K562 (cell line): ENCODE measurements at regions not wholly inside any gene's neighbourhood (a gene's known extent, or its start where the extent isn't known, plus 50 kb on each side); places are given as distances from the start of the nearest gene placed in this dataset.
A peak's percentile ranks its signal among the peaks of the same experiment; 100 is the strongest.
"Not testable (repeated sequence)": the region's sequence is repeated elsewhere in the genome, so short reads cannot be mapped to it uniquely, and the experiment has no call there.

Experiments
- ATAC-seq: fragments of 200-7000 bp; cut with Tn5 transposase; 3 replicates; pipeline ENCODE4 v1.9.1; 2020; ENCODE audit warnings: moderate library complexity
- BruUV-seq: library from RNA; stranded (reverse); fragments of 400-500 nt; replicated peaks from 2 replicates; lab custom pipeline; 2021; lab: Mats Ljungman, UMichigan
- CTCF ChIA-PET: fragments of 300-600 bp; formaldehyde crosslinking; extraction: SDS; loops from one replicate; lab custom pipeline; 2021; ENCODE audit warnings: low intra/inter-chr PET ratio; lab: Yijun Ruan, JAX
- POLR2A ChIA-PET: fragments of 300-600, 350-650 bp; sonication (Branson Sonifier 250); formaldehyde crosslinking; extraction: SDS; loops from one replicate; lab custom pipeline; 2021; ENCODE audit warnings: antibody characterized with exemption, inconsistent platforms; lab: Yijun Ruan, JAX
- DNase-seq, 4 experiments: peaks; one replicate each; pipeline versions ENCODE4 v3.0.0 to v3.0.0-alpha.2; 2011 to 2018; ENCODE audit warnings: low spot score in 3 of 4, mixed read lengths in 3 of 4; ENCODE audit errors: extremely low read depth in 1 of 4
- FAIRE-seq: peaks from 2 replicates; lab custom pipeline; 2011; peaks lifted over from hg19 to GRCh38; lab: Jason Lieb, UNC
- H2AFZ ChIP-seq: 2 replicates; pipeline ENCODE4 v1.6.0; 2011; ENCODE audit warnings: low read depth, low read length, control low read depth, inconsistent platforms
- H3K27ac ChIP-seq: fragments of 200-600 bp; 3 replicates; pipeline ENCODE4 v1.8.0; 2011; ENCODE audit warnings: low read depth, mild to moderate bottlenecking, control low read depth, inconsistent platforms, low read length, moderate library complexity, mixed read lengths; ENCODE audit errors: extremely low read depth
- H3K27me3 ChIP-seq, 2 experiments: fragments of 300-600 bp in 1 of 2; 2 replicates in 1 of 2; 3 replicates in 1 of 2; pipeline versions ENCODE4 v1.6.0 to v1.8.0; 2011; ENCODE audit warnings: inconsistent platforms in 2 of 2, low read length in 2 of 2, mild to moderate bottlenecking in 1 of 2, mixed read lengths in 1 of 2, moderate library complexity in 1 of 2; ENCODE audit not compliant: control insufficient read depth in 2 of 2, insufficient read depth in 2 of 2
- H3K36me3 ChIP-seq: fragments of 300-600 bp; 3 replicates; pipeline ENCODE4 v1.8.0; 2011; ENCODE audit warnings: mild to moderate bottlenecking, low read length, inconsistent platforms; ENCODE audit not compliant: control insufficient read depth, insufficient read depth
- H3K4me1 ChIP-seq, 2 experiments: fragments of 200-600 bp in 1 of 2; replicated peaks in 1 of 2; 2 replicates in 1 of 2; 3 replicates in 1 of 2; pipeline versions ENCODE4 v1.5.1 to v1.8.0; 2011; ENCODE audit warnings: inconsistent platforms in 2 of 2, low read length in 2 of 2, mild to moderate bottlenecking in 1 of 2, mixed read lengths in 1 of 2, moderate library complexity in 1 of 2; ENCODE audit not compliant: control insufficient read depth in 2 of 2, insufficient read depth in 2 of 2
- H3K4me2 ChIP-seq: 2 replicates; pipeline ENCODE4 v1.6.1; 2011; ENCODE audit warnings: low read length, control low read depth, inconsistent platforms, mixed read lengths; ENCODE audit not compliant: insufficient read depth
- H3K4me3 ChIP-seq: fragments of 200-600 bp; sonication (generic), shearing (Covaris generic); 2 replicates; pipeline ENCODE4 v1.5.1; 2016; ENCODE audit warnings: control low read depth, inconsistent platforms
- H3K79me2 ChIP-seq: fragments of 200-600 bp; 3 replicates; pipeline ENCODE4 v1.8.0; 2011; ENCODE audit warnings: low read length, inconsistent platforms; ENCODE audit not compliant: control insufficient read depth, insufficient read depth
- H3K9ac ChIP-seq, 2 experiments: 2 replicates each; pipeline versions ENCODE4 v1.6.0 to v1.6.1; 2011; ENCODE audit warnings: low read depth in 2 of 2, low read length in 2 of 2, control low read depth in 1 of 2, inconsistent platforms in 1 of 2, mild to moderate bottlenecking in 1 of 2, mixed read lengths in 1 of 2; ENCODE audit not compliant: insufficient read depth in 1 of 2
- H3K9me1 ChIP-seq: one replicate; pipeline ENCODE4 v1.6.0; 2011; ENCODE audit warnings: inconsistent platforms, mild to moderate bottlenecking, low read length, moderate library complexity; ENCODE audit not compliant: control insufficient read depth, insufficient read depth
- H3K9me3 ChIP-seq: replicated peaks from 2 replicates; pipeline ENCODE4 v1.5.1; 2011; ENCODE audit warnings: low read depth, low read length, inconsistent platforms; ENCODE audit not compliant: control insufficient read depth, insufficient read depth
- H4K20me1 ChIP-seq: replicated peaks from 2 replicates; pipeline ENCODE4 v1.6.1; 2011; ENCODE audit warnings: low read length, inconsistent platforms, mixed read lengths; ENCODE audit not compliant: control insufficient read depth, insufficient read depth
- ZNF41 ChIP-seq: fragments of 250-450 bp; sonication (Bioruptor Pico); conservative IDR thresholded peaks from 2 replicates; pipeline ENCODE4 v1.4.0; 2020; ENCODE audit warnings: mild to moderate bottlenecking
- WGBS: fragments of 100-300 bp; shearing (Covaris generic); methylation state at CpG from one replicate; pipeline ENCODE4 v1.1.6; 2016; ENCODE audit warnings: low coverage, mixed read lengths; ENCODE audit not compliant: insufficient coverage; ENCODE audit errors: missing lambda C conversion rate; 5-methylcytosine and 5-hydroxymethylcytosine counted together
- in situ Hi-C: fragments of 300-500 bp; cut with MboI; formaldehyde crosslinking; loops from 4 replicates; pipeline ENCODE4 v1.15.0; 2018; ENCODE audit warnings: inconsistent platforms, mixed read lengths
- intact Hi-C: fragments of 100-400 bp; cut with micrococcal nuclease; formaldehyde crosslinking; loops from 2 replicates; pipeline ENCODE4 v1.14.2; 2022
- TF ChIP-seq, protein P1 (sequence below), 2 experiments: fragments of 450-650 bp in 1 of 2; sonication (generic) in 1 of 2; formaldehyde crosslinking in 1 of 2; IDR thresholded peaks in 1 of 2; conservative IDR thresholded peaks in 1 of 2; 2 replicates each; pipeline versions ENCODE4 v1.6.1 to v1.8.1; 2016 to 2023; ENCODE audit warnings: mild to moderate bottlenecking in 2 of 2, moderate library complexity in 2 of 2, inconsistent platforms in 1 of 2, missing genetic modification reagents in 1 of 2

DNA sequence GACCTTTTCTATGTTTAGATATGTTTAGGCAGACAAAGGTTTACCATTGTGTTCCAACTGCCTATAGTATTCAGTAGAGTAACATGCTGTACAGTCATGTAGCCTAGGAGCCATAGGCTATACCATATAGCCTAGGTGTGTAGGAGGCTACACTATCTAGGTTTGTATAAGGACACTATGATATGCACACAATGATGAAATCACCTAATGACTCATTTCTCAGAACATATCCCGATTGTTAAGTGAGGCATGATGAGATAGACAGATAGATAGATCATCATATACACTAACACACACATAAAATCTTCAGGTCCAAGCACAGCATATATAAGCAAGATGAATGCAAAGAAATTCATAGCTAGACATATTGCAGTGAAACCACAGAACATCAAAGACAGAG is 177.4 kb downstream of the NPIPA8 start:
- in situ Hi-C loops, intact Hi-C loops, H3K4me2 ChIP-seq, POLR2A ChIA-PET, H3K27me3 ChIP-seq, ATAC-seq, CTCF ChIA-PET, H3K4me3 ChIP-seq, H3K4me1 ChIP-seq, H3K9me1 ChIP-seq, H3K27ac ChIP-seq, DNase-seq, H3K36me3 ChIP-seq, BruUV-seq, H3K79me2 ChIP-seq, H3K9me3 ChIP-seq, FAIRE-seq, H2AFZ ChIP-seq, H3K9ac ChIP-seq, H4K20me1 ChIP-seq: not testable (repeated sequence)
- TF ChIP-seq, protein P1, sequence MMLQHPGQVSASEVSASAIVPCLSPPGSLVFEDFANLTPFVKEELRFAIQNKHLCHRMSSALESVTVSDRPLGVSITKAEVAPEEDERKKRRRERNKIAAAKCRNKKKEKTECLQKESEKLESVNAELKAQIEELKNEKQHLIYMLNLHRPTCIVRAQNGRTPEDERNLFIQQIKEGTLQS (IDR thresholded peaks at IDR 0.05), result peak; percentile 60
- TF ChIP-seq, protein P1 (CRISPR knock-in tag; conservative IDR thresholded peaks at IDR 0.05), result not testable (repeated sequence)
- WGBS, result 0% methylated on average over 1 of the region's 1 CpG

DNA sequence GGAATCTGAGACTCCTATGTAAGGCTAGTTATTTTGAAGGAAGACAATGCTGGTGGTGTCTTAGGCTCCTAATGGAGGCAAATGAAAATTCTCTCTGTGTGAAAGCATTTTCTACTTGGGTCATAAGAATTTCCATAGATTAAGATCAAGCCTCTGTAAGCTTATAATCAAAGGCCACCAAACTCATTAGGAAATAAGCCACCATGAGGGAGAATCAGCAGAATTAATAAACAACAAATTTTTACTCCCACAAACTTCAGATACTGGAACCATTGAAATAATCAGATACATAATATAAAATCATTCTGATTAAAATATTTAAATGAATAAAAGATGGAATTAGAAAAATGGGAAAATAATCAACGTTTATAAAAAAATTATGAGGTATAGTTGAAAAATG is 178.7 kb downstream of the NPIPA8 start:
- H3K36me3 ChIP-seq, H3K9me3 ChIP-seq, H2AFZ ChIP-seq, H4K20me1 ChIP-seq, BruUV-seq, intact Hi-C loops, FAIRE-seq, POLR2A ChIA-PET, H3K27ac ChIP-seq, H3K4me3 ChIP-seq, H3K4me1 ChIP-seq, H3K4me2 ChIP-seq, CTCF ChIA-PET, H3K79me2 ChIP-seq, H3K9me1 ChIP-seq, H3K9ac ChIP-seq, ATAC-seq, H3K27me3 ChIP-seq, in situ Hi-C loops, DNase-seq: not testable (repeated sequence)
- TF ChIP-seq ZNF41, result peak; percentile 90
- WGBS, result 19% methylated on average over 1 of the region's 1 CpG

DNA sequence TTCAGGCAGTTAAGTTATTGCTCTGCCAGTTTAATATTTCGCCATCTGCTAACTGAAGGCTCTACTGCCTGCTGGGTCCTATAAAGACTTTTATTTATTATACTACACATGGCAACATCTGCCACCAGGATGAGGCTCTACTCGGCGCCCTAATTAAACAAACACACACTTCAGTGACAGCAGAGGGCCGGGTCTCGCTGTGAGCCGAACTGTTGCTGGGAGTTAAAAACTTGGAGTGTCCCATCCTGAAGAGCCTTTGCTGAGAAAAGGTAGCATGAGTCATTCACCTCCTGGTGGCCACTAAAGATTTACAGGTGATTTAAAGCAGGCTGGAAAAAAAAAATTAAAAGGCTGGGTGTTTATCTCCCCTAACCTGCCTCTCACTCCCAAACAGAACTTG is 183.7 kb downstream of the NPIPA8 start:
- in situ Hi-C loops, result not testable (repeated sequence)

More for the DNA sequence above, 183.7 kb downstream of the NPIPA8 start:
- H3K27ac ChIP-seq, H3K4me1 ChIP-seq, H3K4me3 ChIP-seq, intact Hi-C loops, H3K27me3 ChIP-seq, H4K20me1 ChIP-seq, H3K9ac ChIP-seq, H3K4me2 ChIP-seq, H2AFZ ChIP-seq, POLR2A ChIA-PET, ATAC-seq, BruUV-seq, H3K9me1 ChIP-seq, H3K9me3 ChIP-seq, H3K36me3 ChIP-seq, FAIRE-seq, CTCF ChIA-PET, H3K79me2 ChIP-seq, DNase-seq: not testable (repeated sequence)
- WGBS, result 24% methylated on average over 4 of the region's 6 CpGs
